HepG2 (cell line): ENCODE measurements at regions not wholly inside any gene's neighbourhood (a gene's known extent, or its start where the extent isn't known, plus 50 kb on each side); places are given as distances from the start of the nearest gene placed in this dataset.

Experiments used
- ATAC-seq: fragments of 200-7000 bp; cut with Tn5 transposase; 3 replicates; pipeline ENCODE4 v1.9.1; 2020; ENCODE audit warnings: mild to moderate bottlenecking, moderate library complexity
- BruUV-seq: library from RNA; stranded (reverse); fragments of 400-500 nt; replicated peaks from 2 replicates; lab custom pipeline; 2021; lab: Mats Ljungman, UMichigan
- CTCF ChIA-PET: fragments of 300-600 bp; formaldehyde crosslinking; extraction: SDS; loops from one replicate; lab custom pipeline; 2021; ENCODE audit warnings: low total read pairs, inconsistent platforms, low intra/inter-chr PET ratio; lab: Yijun Ruan, JAX
- POLR2A ChIA-PET: fragments of 350-600 bp; sonication (Branson Sonifier 250); formaldehyde crosslinking; loops from one replicate; lab custom pipeline; 2020; ENCODE audit warnings: antibody characterized with exemption, inconsistent platforms; lab: Yijun Ruan, JAX
- DNase-seq: peaks from one replicate; pipeline ENCODE4 v3.0.0-alpha.2; 2015; ENCODE audit warnings: low spot score
- FAIRE-seq: peaks from 3 replicates; lab custom pipeline; 2011; peaks lifted over from hg19 to GRCh38; lab: Jason Lieb, UNC
- H2AFZ ChIP-seq: one replicate; pipeline ENCODE4 v1.6.1; 2011; ENCODE audit warnings: low read length, inconsistent platforms
- H3K27ac ChIP-seq: fragments of 300-600 bp; 3 replicates; pipeline ENCODE4 v1.8.0; 2011; ENCODE audit warnings: mixed run types, mild to moderate bottlenecking, mixed read lengths, low read length, inconsistent platforms; ENCODE audit not compliant: insufficient read depth; ENCODE audit errors: extremely low read length
- H3K27me3 ChIP-seq, 2 experiments: fragments of 200-600 bp in 1 of 2; 2 replicates in 1 of 2; 3 replicates in 1 of 2; pipeline versions ENCODE4 v1.6.0 to v1.8.0; 2011; ENCODE audit warnings: low read length in 2 of 2, mild to moderate bottlenecking in 2 of 2, moderate library complexity in 2 of 2, inconsistent platforms in 1 of 2; ENCODE audit not compliant: insufficient read depth in 2 of 2, control insufficient read depth in 1 of 2
- H3K36me3 ChIP-seq, 2 experiments: fragments of 200-600 bp in 1 of 2; replicated peaks in 1 of 2; 2 replicates in 1 of 2; 3 replicates in 1 of 2; pipeline versions ENCODE4 v1.5.1 to v1.8.0; 2011; ENCODE audit warnings: low read length in 2 of 2, inconsistent platforms in 1 of 2; ENCODE audit not compliant: insufficient read depth in 2 of 2, control insufficient read depth in 1 of 2
- H3K4me1 ChIP-seq: 2 replicates; pipeline ENCODE4 v1.5.1; 2012; ENCODE audit warnings: low read length, inconsistent platforms; ENCODE audit not compliant: insufficient read depth
- H3K4me2 ChIP-seq: 2 replicates; pipeline ENCODE4 v1.6.0; 2011; ENCODE audit warnings: low read depth, low read length, inconsistent platforms
- H3K4me3 ChIP-seq, 3 experiments: fragments of 200-600 bp in 1 of 3; sonication (generic), shearing (Covaris generic) in 1 of 3; replicated peaks in 1 of 3; 2 replicates each; pipeline ENCODE4 v1.5.1; 2011 to 2016; ENCODE audit warnings: low read length in 3 of 3, inconsistent platforms in 2 of 3, low read depth in 2 of 3, mild to moderate bottlenecking in 2 of 3, control low read depth in 1 of 3, mixed read lengths in 1 of 3; ENCODE audit not compliant: insufficient read depth in 1 of 3
- H3K79me2 ChIP-seq: one replicate; pipeline ENCODE4 v1.6.1; 2011; ENCODE audit warnings: low read length, inconsistent platforms; ENCODE audit not compliant: insufficient read depth
- H3K9ac ChIP-seq: 2 replicates; pipeline ENCODE4 v1.6.0; 2011; ENCODE audit warnings: mild to moderate bottlenecking, low read depth, low read length, inconsistent platforms; ENCODE audit not compliant: insufficient read depth
- H3K9me3 ChIP-seq: 2 replicates; pipeline ENCODE4 v1.5.1; 2012; ENCODE audit warnings: mild to moderate bottlenecking, low read length
- H4K20me1 ChIP-seq: 2 replicates; pipeline ENCODE4 v1.6.0; 2011; ENCODE audit warnings: inconsistent platforms, mild to moderate bottlenecking, low read length, moderate library complexity; ENCODE audit not compliant: insufficient read depth
- AFF4 ChIP-seq: sonication (generic); formaldehyde crosslinking; IDR thresholded peaks from 2 replicates; pipeline ENCODE4 v1.4.0; 2020; ENCODE audit warnings: missing genetic modification reagents
- ARHGAP35 ChIP-seq: sonication (generic); formaldehyde crosslinking; IDR thresholded peaks from 2 replicates; pipeline ENCODE4 v1.9.0; 2022; ENCODE audit warnings: mild to moderate bottlenecking, inconsistent platforms, moderate library complexity, missing genetic modification reagents, borderline replicate concordance
- ATF3 ChIP-seq: sonication (generic); formaldehyde crosslinking; IDR thresholded peaks from 2 replicates; pipeline ENCODE4 v1.4.0; 2020; ENCODE audit warnings: missing genetic modification reagents
- FLYWCH1 ChIP-seq: sonication (generic); formaldehyde crosslinking; IDR thresholded peaks from 2 replicates; pipeline ENCODE4 v1.8.1; 2023; ENCODE audit warnings: mild to moderate bottlenecking, missing genetic modification reagents
- HMGA1 ChIP-seq: sonication (generic); formaldehyde crosslinking; conservative IDR thresholded peaks from 2 replicates; pipeline ENCODE4 v1.4.0; 2020; ENCODE audit warnings: missing genetic modification reagents
- KLF11 ChIP-seq: IDR thresholded peaks from 2 replicates; pipeline ENCODE4 v1.6.1; 2016; ENCODE audit warnings: missing compliant biosample characterization
- MEF2D ChIP-seq: sonication (generic); formaldehyde crosslinking; IDR thresholded peaks from 2 replicates; pipeline ENCODE4 v1.5.1; 2020; ENCODE audit warnings: mild to moderate bottlenecking, missing genetic modification reagents
- PTBP1 ChIP-seq: fragments of 200-400 bp; formaldehyde crosslinking; IDR thresholded peaks from 2 replicates; pipeline ENCODE4 v1.6.1; 2018; ENCODE audit warnings: low read length, low read depth; ENCODE audit not compliant: poor library complexity, severe bottlenecking
- RFX3 ChIP-seq: IDR thresholded peaks from 2 replicates; pipeline ENCODE4 v1.6.1; 2016; ENCODE audit warnings: missing biosample characterization, missing genetic modification reagents
- ZNF484 ChIP-seq: sonication (generic); formaldehyde crosslinking; IDR thresholded peaks from 2 replicates; pipeline ENCODE4 v1.5.1; 2020; ENCODE audit warnings: mild to moderate bottlenecking, low read depth, missing genetic modification reagents, borderline replicate concordance
- ZNF607 ChIP-seq: sonication (generic); formaldehyde crosslinking; IDR thresholded peaks from 2 replicates; pipeline ENCODE4 v1.5.1; 2020; ENCODE audit warnings: missing genetic modification reagents, mild to moderate bottlenecking, borderline replicate concordance
- ZNF704 ChIP-seq: sonication (generic); formaldehyde crosslinking; IDR thresholded peaks from 2 replicates; pipeline ENCODE4 v1.8.1; 2023; ENCODE audit warnings: mild to moderate bottlenecking, inconsistent platforms, moderate library complexity, missing genetic modification reagents, borderline replicate concordance
- ZNF710 ChIP-seq: sonication (generic); formaldehyde crosslinking; IDR thresholded peaks from 2 replicates; pipeline ENCODE4 v1.5.0; 2020; ENCODE audit warnings: mild to moderate bottlenecking, missing genetic modification reagents, borderline replicate concordance
- ZNF782 ChIP-seq: sonication (generic); formaldehyde crosslinking; IDR thresholded peaks from 2 replicates; pipeline ENCODE4 v1.4.0; 2020; ENCODE audit warnings: missing genetic modification reagents, mild to moderate bottlenecking, borderline replicate concordance
- WGBS: methylation state at CpG from one replicate; pipeline ENCODE4 v1.1.6; 2017; ENCODE audit warnings: low lambda C conversion rate; 5-methylcytosine and 5-hydroxymethylcytosine counted together
- in situ Hi-C: cut with HindIII; loops from 2 replicates; pipeline ENCODE4 v1.10.0; 2017; ENCODE audit warnings: low pct_unique_long_range_greater_than_20kb; ENCODE audit not compliant: extremely low pct_ligation_motif_present
- intact Hi-C: fragments of 100-400 bp; cut with micrococcal nuclease; formaldehyde crosslinking; loops from one replicate; pipeline ENCODE4 v1.10.0; 2022; ENCODE audit not compliant: unreplicated experiment

GRCh38 chr12:130014485-130014807 lies 110.6 kb upstream of the TMEM132D start:
- ATAC-seq: peak; percentile 22; the same call in 1 of the 3 replicates
- Histone ChIP-seq H2AFZ (no peak overlapping the region), H3K79me2 (no peaks in the 10 kb centered on the region), H3K36me3 (no peaks in the 10 kb centered on the region), H3K4me1 (no peaks in the 10 kb centered on the region), H4K20me1 (no peaks in the 10 kb centered on the region), H3K4me3 (no peak overlapping the region), H3K4me2 (no peak overlapping the region), H3K9me3 (no peaks in the 10 kb centered on the region), H3K9ac (no peak overlapping the region), H3K27me3 (peaks cover 1 to 54% of the 10 kb centered on the region in 2 experiments; a peak in 2 of 5 replicates), H3K27ac (no peak overlapping the region)
- 10% methylated on average over 4 of the region's 11 CpGs for WGBS
- DNase-seq: no peak
- POLR2A ChIA-PET: no interaction called here
- FAIRE-seq: no peak
- TF ChIP-seq MEF2D (CRISPR knock-in tag): no peak
- TF ChIP-seq ZNF710 (CRISPR knock-in tag): no peak
- no peak for TF ChIP-seq ATF3 (CRISPR knock-in tag)
- no peak for TF ChIP-seq PTBP1
- TF ChIP-seq ZNF607 (CRISPR knock-in tag): no peak
- no peak for TF ChIP-seq ARHGAP35
- no peak for TF ChIP-seq KLF11 (CRISPR knock-in tag)
- TF ChIP-seq AFF4 (CRISPR knock-in tag): no peak
- no peak for TF ChIP-seq ZNF484 (CRISPR knock-in tag)
- TF ChIP-seq ZNF782 (CRISPR knock-in tag): no peak
- TF ChIP-seq RFX3 (CRISPR knock-in tag): no peak
- no peak for TF ChIP-seq HMGA1 (CRISPR knock-in tag)
- no peak for TF ChIP-seq FLYWCH1
- TF ChIP-seq ZNF704 (CRISPR knock-in tag): no peak
- in situ Hi-C loops: loop anchor here (10.0 kb wide), 1 partner anchor 1040 kb away; no protein-coding TSS in a partner anchor
- BruUV-seq: no TSS peak
- CTCF ChIA-PET: interaction anchor here (1.2 kb wide), 1 partner anchor 17 kb away, joined by 3 read pairs; no protein-coding TSS in a partner anchor
- intact Hi-C loops: no loop called here
